SJSA1 (cell line): ENCODE measurements at regions not wholly inside any gene's neighbourhood (a gene's known extent, or its start where the extent isn't known, plus 50 kb on each side); places are given as distances from the start of the nearest gene placed in this dataset.
"Not testable (repeated sequence)": the region's sequence is repeated elsewhere in the genome, so short reads cannot be mapped to it uniquely, and the experiment has no call there.

Source experiments
- DNase-seq, 2 experiments: peaks; one replicate each; pipeline ENCODE4 v3.0.0-alpha.2; 2015 to 2020; ENCODE audit warnings: low spot score in 2 of 2, low read depth in 1 of 2
- H3K27ac ChIP-seq: fragments of 250-450 bp; sonication (Bioruptor Pico); 2 replicates; pipeline ENCODE4 v1.5.1; 2020; ENCODE audit warnings: mild to moderate bottlenecking, moderate library complexity
- H3K27me3 ChIP-seq: fragments of 250-450 bp; sonication (Bioruptor Pico); replicated peaks from 2 replicates; pipeline ENCODE4 v1.5.1; 2020; ENCODE audit warnings: mild to moderate bottlenecking, moderate library complexity
- H3K36me3 ChIP-seq: fragments of 250-450 bp; sonication (Bioruptor Pico); 2 replicates; pipeline ENCODE4 v1.5.1; 2020; ENCODE audit warnings: mild to moderate bottlenecking
- H3K4me1 ChIP-seq: fragments of 250-450 bp; sonication (Bioruptor Pico); replicated peaks from 2 replicates; pipeline ENCODE4 v1.6.1; 2021; ENCODE audit warnings: mild to moderate bottlenecking
- H3K4me3 ChIP-seq: fragments of 250-450 bp; sonication (Bioruptor Pico); 2 replicates; pipeline ENCODE4 v1.5.1; 2020; ENCODE audit warnings: mild to moderate bottlenecking
- H3K9me3 ChIP-seq: fragments of 250-450 bp; sonication (Bioruptor Pico); replicated peaks from 2 replicates; pipeline ENCODE4 v1.5.1; 2020; ENCODE audit warnings: mild to moderate bottlenecking

DNA sequence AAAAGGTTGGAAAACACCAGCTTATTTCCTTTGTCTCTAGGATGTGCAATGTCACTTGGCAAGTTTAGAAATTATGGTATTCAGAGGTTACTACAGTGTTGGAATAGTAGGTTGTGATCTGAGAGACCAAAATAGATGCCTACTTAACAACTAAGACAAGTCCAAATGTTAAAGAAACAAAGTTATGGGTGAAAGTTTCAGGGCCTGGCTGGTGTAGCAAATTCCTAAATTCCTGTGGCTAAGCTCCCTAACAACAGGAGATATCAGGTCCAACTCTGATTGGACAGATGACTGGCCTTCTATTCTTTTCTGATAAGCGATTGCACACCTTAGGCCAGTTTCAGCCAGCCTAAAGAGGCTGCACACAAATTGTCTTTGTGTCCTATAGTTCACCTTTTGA, 873.5 kb downstream of the REEP3 start:
- peak in 1 of 2 experiments; percentile 16 for DNase-seq
- Histone ChIP-seq H3K27ac (no peak overlapping the region; the same call in 1 of the 2 replicates), H3K4me1 (peaks cover 16% of the 10 kb centered on the region), H3K27me3 (no peaks in the 10 kb centered on the region), H3K4me3 (no peak overlapping the region), H3K9me3 (no peaks in the 10 kb centered on the region), H3K36me3 (no peaks in the 10 kb centered on the region)

- Histone ChIP-seq H3K36me3 (no peaks in the 10 kb centered on the region), H3K4me3 (no peak overlapping the region), H3K27ac (peak overlapping the region; percentile 42), H3K9me3 (no peaks in the 10 kb centered on the region), H3K27me3 (no peaks in the 10 kb centered on the region), H3K4me1 (peaks cover 16% of the 10 kb centered on the region)
- DNase-seq: peak in 1 of 2 experiments; percentile 51
Measured at GRCh38 chr10:64396105-64396708, 875.0 kb downstream of the REEP3 start.

- no peaks in the 10 kb centered on the region for H3K27me3 ChIP-seq
- H3K27ac ChIP-seq: no peak overlapping the region
- no peaks in the 10 kb centered on the region for H3K36me3 ChIP-seq
Measured at GRCh38 chr10:64397125-64397524, 875.9 kb downstream of the REEP3 start.

GRCh38 chr10:64408391-64409183, 887.4 kb downstream of the REEP3 start:
- no peak for DNase-seq
- no peaks in the 10 kb centered on the region for H3K4me1 ChIP-seq
- no peaks in the 10 kb centered on the region for H3K9me3 ChIP-seq
- H3K27ac ChIP-seq: no peak overlapping the region
- no peaks in the 10 kb centered on the region for H3K27me3 ChIP-seq
- H3K4me3 ChIP-seq: no peak overlapping the region
- no peaks in the 10 kb centered on the region for H3K36me3 ChIP-seq

More at GRCh38 chr10:64397125-64397524, 875.9 kb downstream of the REEP3 start:
- Histone ChIP-seq H3K4me1 (peaks cover 16% of the 10 kb centered on the region), H3K9me3 (no peaks in the 10 kb centered on the region), H3K4me3 (no peak overlapping the region)
- DNase-seq: no peak

DNA sequence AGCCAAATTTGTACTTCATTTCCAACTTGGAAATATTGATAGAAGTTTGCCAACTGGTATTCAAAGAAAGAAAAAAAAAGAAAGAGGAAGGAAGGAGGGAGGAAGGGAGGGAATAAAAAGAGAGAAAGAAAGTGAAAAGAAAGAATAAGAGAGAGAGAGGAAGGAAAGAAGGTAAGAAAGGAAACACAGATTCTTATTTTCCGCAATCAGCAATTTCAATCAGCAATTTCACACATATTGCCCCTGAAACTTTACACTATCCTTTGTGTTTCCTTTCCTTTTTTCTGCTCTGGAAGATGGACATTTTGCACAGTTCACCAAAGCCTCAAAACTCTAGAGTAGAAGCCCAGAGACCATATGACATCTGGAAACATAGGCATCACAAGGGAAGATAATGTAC, 888.1 kb downstream of the REEP3 start:
- Histone ChIP-seq H3K27ac (no peak overlapping the region), H3K4me1 (no peaks in the 10 kb centered on the region), H3K4me3 (no peak overlapping the region), H3K36me3 (no peaks in the 10 kb centered on the region), H3K27me3 (no peaks in the 10 kb centered on the region), H3K9me3 (no peaks in the 10 kb centered on the region)
- DNase-seq: no peak

- Histone ChIP-seq H3K4me1 (no peaks in the 10 kb centered on the region), H3K9me3 (no peaks in the 10 kb centered on the region), H3K27me3 (no peaks in the 10 kb centered on the region), H3K4me3 (no peak overlapping the region), H3K36me3 (no peaks in the 10 kb centered on the region), H3K27ac (no peak overlapping the region)
- DNase-seq: no peak
Measured at GRCh38 chr10:64416011-64416410, 894.8 kb downstream of the REEP3 start.

DNA sequence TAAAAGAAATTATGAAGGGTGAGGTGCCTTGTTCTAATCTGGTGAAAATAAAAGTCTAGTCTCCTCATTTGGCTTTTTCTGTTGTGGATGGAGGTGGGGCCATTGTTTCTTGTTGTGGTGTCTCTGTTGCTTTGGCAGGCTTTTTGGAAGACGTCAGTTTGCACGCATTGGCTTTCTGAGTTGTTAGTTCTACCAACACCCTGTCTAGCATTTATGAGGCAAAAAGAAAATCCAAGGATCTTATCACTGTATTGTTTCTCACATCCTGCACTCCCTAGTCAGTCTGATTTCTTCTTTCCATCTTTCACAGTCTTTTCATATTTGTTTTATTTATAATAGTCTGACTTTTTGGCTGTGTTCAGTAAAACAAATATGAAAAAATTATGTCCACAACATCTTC, 898.3 kb downstream of the REEP3 start:
- Histone ChIP-seq H3K4me1 (no peaks in the 10 kb centered on the region), H3K9me3 (no peaks in the 10 kb centered on the region)
- DNase-seq: no peak

GRCh38 chr10:64426745-64427144, 905.5 kb downstream of the REEP3 start:
- Histone ChIP-seq H3K27ac (no peak overlapping the region), H3K9me3 (no peaks in the 10 kb centered on the region), H3K4me1 (no peaks in the 10 kb centered on the region), H3K27me3 (no peaks in the 10 kb centered on the region), H3K36me3 (no peaks in the 10 kb centered on the region), H3K4me3 (no peak overlapping the region)
- DNase-seq: no peak

More for the DNA sequence above, 898.3 kb downstream of the REEP3 start:
- Histone ChIP-seq H3K36me3 (no peaks in the 10 kb centered on the region), H3K4me3 (no peak overlapping the region), H3K27ac (no peak overlapping the region), H3K27me3 (no peaks in the 10 kb centered on the region)

DNA sequence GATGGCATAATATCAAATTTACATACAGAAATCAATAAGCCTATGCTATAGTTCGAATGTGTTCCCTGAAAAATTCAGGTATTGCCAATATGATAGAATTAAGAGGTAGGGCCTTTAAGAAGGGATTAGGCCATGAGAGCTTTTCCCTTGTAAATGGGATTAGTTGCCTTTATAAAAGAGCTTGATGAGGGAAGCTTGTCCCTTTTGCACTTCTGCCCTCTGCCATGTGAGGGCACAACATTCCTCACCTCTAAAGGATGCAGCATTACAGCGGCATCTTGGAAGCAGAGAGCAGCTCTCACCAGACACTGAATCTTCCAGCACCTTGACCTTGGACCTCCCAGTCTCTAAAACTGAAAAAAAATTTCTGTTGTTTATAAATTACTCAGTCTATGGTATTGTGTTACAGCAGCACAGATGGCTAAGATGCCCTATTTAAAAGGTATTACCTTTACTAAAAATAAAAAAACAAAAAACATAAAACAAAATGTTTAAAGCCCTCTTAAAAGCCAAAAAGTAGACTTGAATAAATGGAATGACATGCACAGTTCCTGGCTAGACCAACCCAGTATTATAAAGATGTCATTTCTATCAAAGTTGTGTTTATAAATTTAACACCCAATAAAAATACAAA, 909.6 kb downstream of the REEP3 start:
- H3K27ac ChIP-seq: no peak overlapping the region
- H3K9me3 ChIP-seq: no peaks in the 10 kb centered on the region
- DNase-seq: no peak
- H3K4me1 ChIP-seq: no peaks in the 10 kb centered on the region
- no peaks in the 10 kb centered on the region for H3K36me3 ChIP-seq
- no peaks in the 10 kb centered on the region for H3K27me3 ChIP-seq
- no peak overlapping the region for H3K4me3 ChIP-seq

GRCh38 chr10:64441872-64442271, 920.7 kb downstream of the REEP3 start:
- not testable (repeated sequence) for DNase-seq, H3K4me3 ChIP-seq, H3K27ac ChIP-seq, H3K4me1 ChIP-seq, H3K36me3 ChIP-seq, H3K27me3 ChIP-seq, H3K9me3 ChIP-seq

DNA sequence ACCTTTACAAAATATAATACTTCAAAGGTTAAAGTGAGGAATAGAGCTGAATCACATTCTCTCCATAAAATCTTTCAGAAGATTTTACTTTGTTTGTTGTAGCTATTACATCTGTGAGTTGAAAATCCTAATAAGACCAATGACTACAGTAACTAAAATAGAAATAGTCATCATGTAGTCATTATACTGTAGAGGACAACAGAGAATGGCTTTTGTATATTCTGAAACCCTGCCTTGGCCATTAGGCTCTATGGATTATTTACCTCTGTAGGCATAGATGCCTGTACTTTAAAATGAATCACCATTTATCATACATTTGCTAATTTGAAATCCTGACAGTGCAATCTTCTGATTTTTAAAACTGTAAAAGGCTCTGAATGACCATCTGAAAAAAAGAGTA, 923.0 kb downstream of the REEP3 start:
- no peaks in the 10 kb centered on the region for H3K4me1 ChIP-seq
- H3K27ac ChIP-seq: no peak overlapping the region
- H3K9me3 ChIP-seq: no peaks in the 10 kb centered on the region
- H3K27me3 ChIP-seq: no peaks in the 10 kb centered on the region
- no peak overlapping the region for H3K4me3 ChIP-seq
- DNase-seq: no peak
- no peaks in the 10 kb centered on the region for H3K36me3 ChIP-seq

GRCh38 chr10:64444564-64444963, 923.4 kb downstream of the REEP3 start:
- DNase-seq: no peak
- no peak overlapping the region for H3K27ac ChIP-seq
- no peaks in the 10 kb centered on the region for H3K36me3 ChIP-seq
- no peaks in the 10 kb centered on the region for H3K4me1 ChIP-seq
- no peaks in the 10 kb centered on the region for H3K9me3 ChIP-seq
- H3K4me3 ChIP-seq: no peak overlapping the region
- H3K27me3 ChIP-seq: no peaks in the 10 kb centered on the region

DNA sequence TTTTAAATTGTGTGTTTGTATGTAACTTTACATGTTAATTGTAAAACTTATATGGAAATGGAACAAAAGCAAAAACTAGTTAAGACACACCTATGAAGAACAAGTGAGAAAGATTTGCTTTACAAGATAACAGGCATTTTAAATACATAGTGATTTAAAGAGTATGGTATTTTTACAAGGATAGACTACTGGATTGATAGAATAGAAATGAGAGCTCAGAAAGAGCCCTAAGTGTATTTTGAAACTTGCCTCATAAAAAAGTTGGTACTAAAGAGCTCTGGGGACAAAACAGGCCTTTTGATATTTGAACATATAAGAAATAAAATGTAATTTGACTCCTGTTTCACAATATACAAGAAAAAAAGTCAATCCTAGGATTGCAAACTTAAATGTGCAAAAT, 928.4 kb downstream of the REEP3 start:
- Histone ChIP-seq H3K4me1 (no peaks in the 10 kb centered on the region), H3K27me3 (no peaks in the 10 kb centered on the region), H3K36me3 (no peaks in the 10 kb centered on the region), H3K4me3 (no peak overlapping the region), H3K9me3 (no peaks in the 10 kb centered on the region), H3K27ac (no peak overlapping the region)
- no peak for DNase-seq

GRCh38 chr10:64450312-64450711, 929.1 kb downstream of the REEP3 start:
- DNase-seq: no peak
- no peaks in the 10 kb centered on the region for H3K4me1 ChIP-seq
- no peaks in the 10 kb centered on the region for H3K27me3 ChIP-seq
- no peaks in the 10 kb centered on the region for H3K9me3 ChIP-seq
- no peak overlapping the region for H3K27ac ChIP-seq
- no peaks in the 10 kb centered on the region for H3K36me3 ChIP-seq
- no peak overlapping the region for H3K4me3 ChIP-seq
